HG03378 (cell line): ENCODE measurements at regions not wholly inside any gene's neighbourhood (a gene's known extent, or its start where the extent isn't known, plus 50 kb on each side); places are given as distances from the start of the nearest gene placed in this dataset.
"Not testable (repeated sequence)": the region's sequence is repeated elsewhere in the genome, so short reads cannot be mapped to it uniquely, and the experiment has no call there.

Source experiments
- ATAC-seq: cut with Tn5 transposase; IDR thresholded peaks from one replicate; pipeline ENCODE4 v1.9.1; 2021; ENCODE audit warnings: mild to moderate bottlenecking, moderate library complexity; ENCODE audit not compliant: unreplicated experiment

- no peak for ATAC-seq
Measured at GRCh38 chr4:66339007-66339406, 668.7 kb upstream of the EPHA5 start.

- ATAC-seq: no peak
Measured at GRCh38 chr4:66331761-66332160, 661.5 kb upstream of the EPHA5 start.

GRCh38 chr4:66330125-66330524 lies 659.8 kb upstream of the EPHA5 start:
- no peak for ATAC-seq

GRCh38 chr4:66328803-66329574 lies 658.7 kb upstream of the EPHA5 start:
- ATAC-seq: no peak

- ATAC-seq: no peak
Measured at GRCh38 chr4:66307641-66308438, 637.6 kb upstream of the EPHA5 start.

GRCh38 chr4:66300336-66300934 lies 630.1 kb upstream of the EPHA5 start:
- no peak for ATAC-seq

GRCh38 chr4:66298569-66298968 lies 628.3 kb upstream of the EPHA5 start:
- ATAC-seq: no peak

- ATAC-seq: no peak
Measured at GRCh38 chr4:66297703-66298102, 627.4 kb upstream of the EPHA5 start.

GRCh38 chr4:66294638-66295037 lies 624.3 kb upstream of the EPHA5 start:
- ATAC-seq: no peak

GRCh38 chr4:66284991-66285451 lies 614.7 kb upstream of the EPHA5 start:
- ATAC-seq: no peak

GRCh38 chr4:66279084-66279483 lies 608.8 kb upstream of the EPHA5 start:
- no peak for ATAC-seq

GRCh38 chr4:66275411-66276038 lies 605.2 kb upstream of the EPHA5 start:
- ATAC-seq: no peak

- no peak for ATAC-seq
Measured at GRCh38 chr4:66273110-66273509, 602.8 kb upstream of the EPHA5 start.

GRCh38 chr4:66270356-66270755 lies 600.1 kb upstream of the EPHA5 start:
- not testable (repeated sequence) for ATAC-seq

- not testable (repeated sequence) for ATAC-seq
Measured at GRCh38 chr4:66266554-66266953, 596.3 kb upstream of the EPHA5 start.

- ATAC-seq: no peak
Measured at GRCh38 chr4:66266035-66266434, 595.7 kb upstream of the EPHA5 start.

- ATAC-seq: no peak
Measured at GRCh38 chr4:66252291-66252690, 582.0 kb upstream of the EPHA5 start.

- no peak for ATAC-seq
Measured at GRCh38 chr4:66246643-66247042, 576.4 kb upstream of the EPHA5 start.

- no peak for ATAC-seq
Measured at GRCh38 chr4:66235876-66236275, 565.6 kb upstream of the EPHA5 start.

GRCh38 chr4:66229885-66230284 lies 559.6 kb upstream of the EPHA5 start:
- no peak for ATAC-seq

GRCh38 chr4:66225539-66225938 lies 555.2 kb upstream of the EPHA5 start:
- ATAC-seq: no peak
